ENCODE measurements at regions not wholly inside any gene's neighbourhood (a gene's known extent, or its start where the extent isn't known, plus 50 kb on each side); places are given as distances from the start of the nearest gene placed in this dataset.

DNA sequence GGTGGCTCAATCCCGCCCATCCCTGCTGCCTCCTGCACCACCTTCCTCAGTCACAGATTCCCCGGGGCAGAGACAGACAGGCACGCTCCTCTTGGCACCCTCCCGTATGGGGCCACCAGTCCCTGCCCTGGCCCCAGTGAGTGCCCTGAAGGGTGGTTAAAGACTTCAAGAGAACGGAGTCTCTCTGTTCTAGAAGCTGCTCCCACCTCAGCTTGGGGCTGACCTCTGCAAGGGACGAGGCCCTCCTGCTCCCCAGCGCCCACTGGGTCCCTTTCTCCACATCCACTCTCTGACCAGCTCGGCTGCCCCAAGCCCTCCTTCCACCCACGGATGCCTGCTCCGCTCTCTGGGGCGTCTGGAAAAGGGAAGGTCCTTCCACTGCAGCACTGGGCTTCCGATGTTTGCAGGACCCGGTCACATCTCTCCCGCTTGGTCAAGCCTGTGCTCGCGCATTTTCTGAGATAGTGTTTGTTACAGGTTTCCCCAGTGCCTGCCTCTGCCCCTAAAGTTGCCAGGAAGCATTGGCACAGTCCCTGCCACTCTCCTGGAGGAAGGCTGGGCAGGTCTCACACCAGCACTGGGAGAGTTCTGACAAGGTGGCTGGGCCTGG is 1487.9 kb downstream of the TBC1D22A start:
- no peak for DNase-seq (ENCODE audit: low read depth, low spot score)

DNA sequence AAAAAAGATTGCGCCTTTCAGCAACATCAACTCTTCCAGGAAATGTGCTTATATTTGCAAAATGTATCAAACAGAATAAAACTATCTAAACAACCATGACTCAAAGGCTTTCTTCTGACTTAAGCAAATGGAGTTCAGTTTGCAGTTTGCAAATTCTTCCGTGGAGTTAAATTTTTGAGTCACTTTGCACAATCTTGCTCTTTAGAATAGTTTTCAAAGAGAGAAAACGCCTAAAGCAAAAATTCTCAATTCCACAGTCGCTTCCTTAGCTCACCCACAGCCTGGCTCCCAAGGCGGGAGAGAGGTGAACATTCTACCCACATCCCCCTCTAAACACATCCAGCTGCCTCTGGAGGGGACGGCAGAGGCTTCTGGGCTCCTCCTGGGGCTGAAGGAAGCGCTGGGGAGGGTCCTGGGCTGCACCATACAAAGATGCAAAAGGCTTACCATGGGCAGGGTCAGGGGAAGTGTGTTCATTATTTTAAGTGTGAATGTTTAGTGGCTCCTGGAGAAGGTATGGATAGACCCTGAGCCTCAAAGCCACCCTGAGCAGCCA is 1487.3 kb downstream of the TBC1D22A start:
- DNase-seq (ENCODE audit: low read depth, low spot score): no peak

DNA sequence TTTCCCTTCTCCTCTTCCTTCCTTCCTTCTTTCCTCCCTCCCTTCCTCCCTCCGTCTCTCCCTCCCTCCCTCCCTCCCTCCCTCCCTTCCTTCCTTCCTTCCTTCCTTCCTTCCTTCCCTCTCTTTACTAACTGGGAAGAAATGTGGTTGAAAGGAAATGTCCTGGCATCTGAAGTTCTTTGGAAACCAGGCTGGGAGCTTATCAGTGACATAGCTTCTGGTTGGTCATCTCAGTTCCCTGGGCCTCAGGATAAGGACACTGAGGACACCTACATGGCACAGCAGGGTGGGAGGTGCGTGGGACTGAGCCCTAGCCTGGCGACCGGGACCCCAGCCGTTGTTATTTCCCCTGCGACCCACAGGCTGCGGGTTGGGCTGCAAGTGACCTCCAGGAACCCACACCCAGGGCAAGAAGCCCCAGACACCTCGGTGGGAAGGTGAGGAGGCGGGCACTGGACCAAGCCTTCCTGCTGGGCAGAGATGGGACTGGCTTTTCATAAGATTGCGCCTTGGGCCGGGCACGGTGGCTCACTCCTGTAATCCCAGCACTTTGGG is 1486.5 kb downstream of the TBC1D22A start:
- no peak for DNase-seq (ENCODE audit: low read depth, low spot score)

DNA sequence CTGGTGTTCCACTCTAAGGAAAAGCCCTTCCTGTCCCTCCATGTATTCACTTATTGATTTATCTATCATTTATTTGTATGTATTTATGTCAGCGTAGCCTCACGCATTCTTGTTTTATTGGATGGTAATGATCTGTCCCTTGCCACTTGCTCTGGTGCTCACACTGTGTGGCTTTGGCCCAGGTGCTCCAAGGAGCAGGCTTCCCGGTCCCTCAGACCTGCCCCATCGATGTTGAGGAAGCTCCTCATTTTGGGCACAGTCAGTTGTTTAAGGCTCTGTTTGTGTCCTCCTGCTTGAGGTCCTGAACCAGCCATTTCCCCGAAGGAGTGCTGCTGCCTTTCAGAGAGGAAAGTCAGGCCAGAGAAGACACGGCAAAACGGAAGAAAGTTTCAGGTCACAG is 1485.4 kb downstream of the TBC1D22A start:
- no peak for DNase-seq (ENCODE audit: low read depth, low spot score)

DNA sequence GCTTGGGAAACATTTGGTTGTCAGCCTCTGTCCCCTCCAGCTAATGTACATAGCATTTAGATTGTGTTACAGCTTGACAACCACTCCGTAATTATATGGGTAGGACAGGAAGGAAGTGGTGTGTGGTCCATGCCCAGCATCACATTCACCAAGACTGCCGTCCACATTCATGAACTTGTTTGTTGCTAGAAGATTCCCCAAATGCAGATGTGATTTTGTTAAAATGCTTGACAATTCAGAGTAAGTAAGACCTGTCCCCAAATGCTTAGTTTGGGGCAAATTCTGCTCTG is 1482.7 kb downstream of the TBC1D22A start:
- no peak for DNase-seq (ENCODE audit: low read depth, low spot score)

DNA sequence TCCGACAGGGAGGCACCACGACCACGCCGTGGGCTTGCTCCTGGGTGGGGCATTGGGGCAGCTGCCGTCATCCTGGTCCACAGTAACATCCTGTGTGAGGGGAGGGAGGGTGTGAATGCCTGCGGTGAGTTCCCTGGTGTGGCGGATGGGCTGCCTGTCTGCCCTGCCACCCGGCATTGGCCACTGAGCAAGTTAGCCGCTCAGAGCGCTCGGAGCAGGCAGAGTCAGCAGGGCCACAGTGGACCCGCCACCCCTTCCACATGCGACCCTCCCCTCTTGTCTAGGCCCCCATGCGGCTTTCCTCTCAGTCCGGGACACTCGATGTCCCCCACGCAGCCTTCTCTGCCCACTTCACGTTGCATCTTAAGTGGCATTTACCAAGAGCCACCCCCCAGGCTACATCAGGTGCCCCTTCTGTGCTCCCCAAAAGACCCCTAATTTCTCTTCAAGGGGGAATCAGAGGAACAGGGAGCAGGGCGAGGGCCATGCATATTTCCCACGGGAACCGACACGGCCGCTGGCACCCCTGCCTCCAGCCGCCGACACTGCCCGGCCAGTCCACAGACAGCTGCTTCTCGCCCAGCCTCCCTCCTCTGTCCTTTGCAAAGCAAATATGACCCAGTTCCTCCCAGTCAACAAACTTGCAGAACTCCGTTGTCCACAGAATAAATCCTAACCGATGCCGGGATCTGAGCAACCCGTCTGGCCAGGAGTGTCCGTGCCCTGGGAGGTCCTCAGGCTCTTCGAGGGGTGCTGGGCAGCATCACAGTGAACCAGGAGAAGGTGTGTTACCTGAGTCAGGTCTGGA is 1482.1 kb downstream of the TBC1D22A start:
- DNase-seq (ENCODE audit: low read depth, low spot score): no peak

DNA sequence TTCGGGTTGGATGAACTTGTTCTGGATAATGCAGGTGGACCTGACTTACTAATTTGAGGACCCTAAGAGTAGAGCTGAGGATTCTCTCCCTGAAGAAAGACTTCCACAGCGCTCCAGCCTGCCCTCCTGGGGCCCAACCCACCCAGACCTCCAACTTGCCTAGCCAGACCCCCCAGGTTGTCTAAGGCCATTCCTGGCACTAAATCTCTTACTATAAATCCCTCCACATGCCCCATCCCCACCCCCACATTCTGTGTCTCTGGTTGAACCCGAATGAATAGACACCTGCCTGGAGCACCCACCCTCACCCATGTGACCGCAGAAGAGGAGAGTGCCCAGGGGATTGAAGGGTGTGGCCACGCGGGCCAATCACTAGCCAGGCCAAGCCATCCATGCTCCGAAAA is 1480.0 kb downstream of the TBC1D22A start:
- DNase-seq (ENCODE audit: low read depth, low spot score): no peak

DNA sequence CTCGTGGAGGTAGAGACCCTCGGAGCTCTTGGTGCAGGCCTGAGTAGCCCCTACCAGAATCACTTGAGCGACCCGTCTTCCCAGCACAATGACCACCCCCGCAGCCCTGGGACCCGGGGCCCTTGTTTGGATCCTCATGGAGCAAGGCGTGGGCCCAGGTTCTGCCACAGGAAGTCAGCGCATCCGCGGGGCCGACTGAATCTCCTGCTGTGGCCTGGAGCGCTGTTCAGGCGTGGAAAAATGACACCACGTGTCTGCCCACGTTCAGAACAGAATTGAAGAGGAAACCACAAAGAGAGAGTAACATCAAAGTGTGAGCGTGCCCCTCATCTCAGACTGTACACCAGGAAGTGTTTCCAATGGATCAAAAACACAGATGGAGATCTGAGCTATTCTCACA is 1479.2 kb downstream of the TBC1D22A start:
- no peak for DNase-seq (ENCODE audit: low read depth, low spot score)

DNA sequence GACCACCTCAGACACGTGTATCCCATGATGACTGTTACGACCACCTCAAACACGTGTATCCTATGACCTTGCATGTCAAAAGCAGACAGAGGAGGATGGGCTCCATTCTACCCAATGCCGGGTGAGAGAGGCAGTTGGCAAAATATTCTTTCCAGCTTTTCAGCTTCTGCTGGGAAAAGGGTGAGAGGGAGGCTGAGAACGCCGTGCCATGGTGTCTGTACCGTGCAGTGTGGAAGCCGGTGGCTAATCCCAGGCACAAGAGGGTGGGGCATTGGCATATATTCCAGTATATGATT is 1478.4 kb downstream of the TBC1D22A start:
- no peak for DNase-seq (ENCODE audit: low read depth, low spot score)

DNA sequence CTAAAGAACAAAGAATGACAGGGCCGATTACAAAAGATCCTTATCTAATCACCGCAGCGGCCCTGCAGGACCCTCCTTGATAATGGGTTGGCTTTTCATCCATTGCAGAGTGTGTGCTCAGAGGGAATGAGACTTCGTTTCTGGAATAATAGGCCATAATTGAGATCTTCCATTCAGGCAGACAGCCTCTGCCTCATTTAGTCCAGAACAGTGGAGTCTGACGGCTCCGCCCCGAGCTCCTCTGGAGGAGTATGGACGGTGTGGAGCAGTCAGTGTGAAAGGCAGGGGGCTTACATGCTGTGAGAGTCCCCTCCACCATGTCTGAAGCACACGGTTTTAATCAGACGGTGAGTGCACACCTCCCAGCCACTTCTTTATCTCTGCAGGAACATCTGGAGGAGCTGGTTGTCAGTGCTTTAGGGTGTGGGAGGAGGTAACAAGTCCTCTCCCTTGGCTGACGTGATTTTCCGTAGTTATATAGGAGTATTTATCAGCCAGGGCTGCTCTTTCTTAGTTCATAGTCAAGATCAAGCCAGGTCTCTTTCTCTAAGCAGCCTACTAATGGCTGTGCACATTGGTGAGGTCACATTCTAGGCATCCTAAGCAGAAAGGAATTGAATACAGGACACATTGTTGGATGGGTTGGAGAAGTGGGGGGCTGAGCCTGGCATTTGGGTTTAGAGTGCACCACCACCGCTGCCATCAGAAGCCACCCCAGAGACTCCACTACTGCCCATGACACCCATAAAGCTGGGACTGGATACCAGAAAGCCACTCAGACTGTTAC is 1477.9 kb downstream of the TBC1D22A start:
- no peak for DNase-seq (ENCODE audit: low read depth, low spot score)

DNA sequence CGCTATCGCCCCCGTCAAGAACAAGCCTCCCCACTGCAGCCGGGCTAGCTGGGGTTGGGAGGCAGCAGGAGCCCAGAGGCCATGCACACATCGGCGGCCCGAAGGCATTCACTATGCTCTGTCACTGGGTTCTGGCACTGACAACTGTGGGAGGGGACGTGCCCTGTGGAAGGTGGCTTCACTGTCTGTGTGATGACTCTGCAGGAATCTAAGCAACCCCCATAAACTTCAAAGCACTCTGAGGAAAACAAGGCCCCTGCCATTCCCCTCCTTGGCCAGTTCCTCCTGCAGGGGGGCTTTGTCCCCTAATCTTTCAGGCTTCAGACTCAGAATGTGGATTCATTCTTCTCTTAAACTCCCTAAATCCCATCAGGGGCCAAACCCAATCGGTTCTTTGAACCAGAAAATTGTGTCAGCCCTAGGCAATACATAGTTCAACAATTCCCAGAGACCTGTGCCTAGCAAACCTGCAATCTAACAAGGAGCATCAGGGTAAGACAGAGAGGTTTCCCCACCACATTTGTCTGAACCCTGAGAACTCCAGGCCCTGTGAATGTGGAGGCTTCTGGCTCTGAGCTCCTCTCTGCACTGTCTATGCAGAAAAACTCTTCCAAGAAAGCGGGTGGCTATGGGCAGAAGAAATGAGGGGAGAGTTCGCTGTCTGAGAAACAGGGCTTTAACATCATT is 1477.2 kb downstream of the TBC1D22A start:
- no peak for DNase-seq (ENCODE audit: low read depth, low spot score)

DNA sequence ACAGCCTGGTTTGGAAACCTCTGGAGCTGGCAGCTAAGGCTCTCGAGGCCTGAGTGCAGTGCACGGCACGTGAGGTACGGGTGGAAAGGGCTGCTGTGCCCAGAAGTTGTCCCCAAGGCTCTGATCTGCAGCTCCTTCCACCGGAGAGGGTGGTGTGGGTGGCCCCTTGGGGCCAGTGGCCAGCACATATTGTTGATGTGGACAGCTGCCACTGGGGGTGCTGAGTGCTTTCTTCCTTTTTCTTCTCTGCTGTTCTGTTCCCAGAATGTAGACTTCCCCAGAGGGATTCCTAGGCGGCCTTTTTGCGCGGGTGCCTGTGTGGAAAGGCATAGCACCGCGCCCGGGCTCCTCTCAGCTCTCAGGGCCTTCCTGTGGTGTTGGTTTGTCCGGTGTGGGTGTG is 1476.5 kb downstream of the TBC1D22A start:
- DNase-seq (ENCODE audit: low read depth, low spot score): no peak

DNA sequence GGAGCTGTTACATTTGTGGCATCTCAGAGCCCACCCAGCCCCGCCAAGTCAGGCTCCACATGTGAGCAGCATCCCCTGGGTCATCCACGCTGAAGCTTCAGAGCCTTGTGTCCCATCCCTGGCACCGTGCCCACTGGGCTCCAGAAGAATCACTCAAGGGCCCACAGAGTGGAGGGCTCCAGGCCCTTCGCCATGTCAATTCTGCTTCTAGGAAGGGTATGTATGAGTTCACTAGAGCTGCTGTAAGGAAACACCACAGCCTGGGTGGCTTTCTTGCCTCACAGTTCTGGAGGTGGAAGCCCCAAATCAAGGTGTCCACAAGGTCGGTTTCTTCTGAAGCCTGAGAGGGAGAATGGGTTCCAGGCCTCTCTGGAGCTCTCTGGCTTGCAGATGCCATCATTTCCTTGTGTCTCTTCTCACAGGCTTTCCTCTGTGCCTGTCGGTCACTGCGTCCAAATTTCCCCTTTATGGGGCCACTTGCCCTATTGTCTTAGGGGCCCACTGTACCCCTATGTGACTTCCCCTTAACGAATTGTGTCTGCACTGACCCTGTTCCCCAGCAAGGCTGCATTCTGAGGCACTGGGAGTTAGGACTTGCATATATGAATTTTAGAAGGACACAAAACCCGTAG is 1476.0 kb downstream of the TBC1D22A start:
- DNase-seq (ENCODE audit: low read depth, low spot score): no peak

DNA sequence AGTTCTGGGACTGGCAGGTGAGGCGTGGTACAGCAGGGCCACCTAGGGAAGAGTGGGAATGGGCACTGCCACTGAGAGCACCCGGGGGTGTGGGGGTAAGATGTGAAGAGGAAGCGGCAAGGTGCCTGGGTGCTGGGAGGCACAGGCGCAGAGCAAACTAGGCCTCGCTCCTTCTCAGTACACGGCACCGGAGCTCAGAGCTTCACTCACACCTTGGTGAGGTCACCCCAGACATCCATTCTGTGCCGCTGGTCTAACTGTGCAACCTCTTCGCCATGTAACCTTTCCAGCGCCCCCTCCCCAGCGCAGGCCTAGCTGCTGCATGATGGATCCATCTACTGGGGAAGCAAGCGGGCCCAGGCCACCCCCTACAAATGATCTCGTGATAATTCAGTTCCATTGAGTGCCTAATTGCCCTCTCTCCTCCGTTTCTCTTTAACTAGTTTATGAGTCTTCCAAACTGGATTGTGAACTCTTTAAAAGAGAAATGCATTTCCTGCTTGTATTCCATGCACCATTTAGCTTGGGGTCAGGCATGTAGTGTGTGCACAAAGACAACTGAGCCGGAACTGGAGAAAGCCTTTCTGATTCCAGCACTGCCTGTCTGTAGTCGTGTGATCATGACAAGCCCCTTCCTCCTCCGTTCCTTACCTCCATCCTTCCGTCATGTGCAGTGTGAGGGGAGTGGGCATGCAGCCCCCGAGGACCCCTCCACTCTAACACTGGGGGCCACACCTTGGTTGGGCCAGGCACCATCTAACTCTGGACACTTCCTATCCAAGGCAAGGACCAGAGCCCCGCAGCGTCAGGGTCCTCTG is 1475.2 kb downstream of the TBC1D22A start:
- DNase-seq (ENCODE audit: low read depth, low spot score): no peak

DNA sequence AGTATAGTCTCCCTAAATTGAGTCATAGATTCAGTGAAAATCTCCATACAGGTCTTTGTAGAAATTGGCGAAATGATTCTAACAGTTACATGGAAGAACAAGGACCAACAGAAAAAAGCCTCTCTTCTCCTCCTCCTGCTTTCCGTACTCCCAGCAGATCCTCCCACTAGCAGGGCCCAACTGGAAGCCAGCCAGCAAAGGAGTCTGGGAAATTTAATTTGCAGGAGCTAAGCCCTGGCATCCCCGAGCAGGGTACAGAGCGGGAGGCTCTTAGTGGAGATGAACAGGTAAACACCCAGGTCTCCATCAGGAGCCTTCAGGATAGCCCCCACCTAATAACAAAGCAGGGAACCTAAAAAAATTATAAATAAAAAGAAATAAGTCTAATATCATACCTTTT is 1473.8 kb downstream of the TBC1D22A start:
- DNase-seq (ENCODE audit: low read depth, low spot score): no peak

DNA sequence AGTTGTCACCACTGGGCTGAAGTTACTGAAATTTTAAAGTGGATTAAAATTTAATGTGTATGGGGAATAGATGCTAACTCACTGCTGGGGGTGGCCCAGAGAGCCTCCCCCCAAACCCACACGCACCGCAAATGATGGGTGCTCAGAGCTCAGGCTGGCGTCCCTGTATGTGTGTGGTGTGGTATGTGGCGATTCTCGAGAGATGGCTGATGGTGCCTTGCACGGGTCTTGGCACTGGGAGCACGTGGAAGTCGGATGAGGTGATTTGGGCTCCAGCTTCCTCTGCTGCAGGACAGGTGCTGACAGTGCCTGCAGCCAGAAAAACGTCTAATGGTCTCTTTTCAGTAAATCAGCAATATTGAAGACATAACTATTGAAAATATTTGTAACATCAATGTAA is 1473.3 kb downstream of the TBC1D22A start:
- no peak for DNase-seq (ENCODE audit: low read depth, low spot score)

DNA sequence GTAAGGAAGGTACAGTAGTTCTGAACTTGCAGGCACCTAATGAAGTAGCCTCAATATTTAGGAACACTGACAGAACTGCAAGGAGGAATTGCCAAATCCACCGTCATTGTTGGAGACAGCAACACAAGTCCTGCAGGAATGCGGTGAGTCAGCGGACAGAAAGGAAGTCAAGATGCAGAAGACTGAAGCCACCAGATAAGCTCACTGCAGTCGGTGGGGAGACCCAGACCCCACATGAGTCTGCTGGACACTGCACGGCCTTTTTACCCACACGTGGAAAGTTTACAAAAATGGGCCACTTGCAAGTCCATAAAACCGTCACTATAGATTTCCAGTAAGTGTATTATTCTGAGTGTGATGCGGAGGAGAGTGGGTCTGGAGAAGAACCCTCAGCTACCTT is 1471.6 kb downstream of the TBC1D22A start:
- DNase-seq (ENCODE audit: low read depth, low spot score): no peak

DNA sequence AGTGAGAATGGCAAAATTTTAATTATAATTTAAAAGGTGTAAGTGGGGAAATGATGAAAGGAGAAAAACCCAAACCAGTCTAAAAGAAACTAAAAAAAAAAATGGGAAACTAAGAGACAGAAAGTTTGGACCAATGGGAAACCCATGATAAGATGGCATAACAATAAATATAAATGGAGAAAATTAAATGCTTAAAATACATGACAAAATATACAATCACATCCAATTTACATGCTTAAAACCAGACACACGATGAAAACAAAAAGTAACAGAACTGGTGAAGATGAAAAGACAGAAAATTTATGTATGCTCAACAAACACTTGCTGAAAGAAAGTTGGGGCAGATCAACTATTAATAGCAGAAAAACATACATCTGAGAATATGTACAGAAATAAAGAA is 1471.1 kb downstream of the TBC1D22A start:
- no peak for DNase-seq (ENCODE audit: low read depth, low spot score)

DNA sequence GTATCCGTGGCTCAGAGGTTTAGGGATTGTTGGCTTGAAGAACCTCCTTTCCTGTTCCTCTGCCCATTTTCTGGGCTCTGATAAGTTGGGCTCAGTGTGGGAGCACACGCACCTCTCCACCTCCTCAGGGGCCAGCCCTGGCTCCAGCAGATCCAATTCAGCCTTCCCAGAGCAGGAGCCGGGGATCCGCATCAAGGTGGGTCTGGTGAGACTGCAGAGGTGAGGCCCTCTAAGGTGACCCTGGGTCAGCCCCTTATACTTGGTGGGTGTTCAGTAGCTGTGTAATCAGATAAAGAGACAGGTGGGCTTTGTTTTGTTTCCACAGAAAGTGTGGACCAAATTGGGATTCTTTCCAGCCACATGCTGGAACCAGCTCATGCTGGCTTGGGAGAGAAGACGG is 1466.0 kb downstream of the TBC1D22A start:
- DNase-seq (ENCODE audit: low read depth, low spot score): no peak

DNA sequence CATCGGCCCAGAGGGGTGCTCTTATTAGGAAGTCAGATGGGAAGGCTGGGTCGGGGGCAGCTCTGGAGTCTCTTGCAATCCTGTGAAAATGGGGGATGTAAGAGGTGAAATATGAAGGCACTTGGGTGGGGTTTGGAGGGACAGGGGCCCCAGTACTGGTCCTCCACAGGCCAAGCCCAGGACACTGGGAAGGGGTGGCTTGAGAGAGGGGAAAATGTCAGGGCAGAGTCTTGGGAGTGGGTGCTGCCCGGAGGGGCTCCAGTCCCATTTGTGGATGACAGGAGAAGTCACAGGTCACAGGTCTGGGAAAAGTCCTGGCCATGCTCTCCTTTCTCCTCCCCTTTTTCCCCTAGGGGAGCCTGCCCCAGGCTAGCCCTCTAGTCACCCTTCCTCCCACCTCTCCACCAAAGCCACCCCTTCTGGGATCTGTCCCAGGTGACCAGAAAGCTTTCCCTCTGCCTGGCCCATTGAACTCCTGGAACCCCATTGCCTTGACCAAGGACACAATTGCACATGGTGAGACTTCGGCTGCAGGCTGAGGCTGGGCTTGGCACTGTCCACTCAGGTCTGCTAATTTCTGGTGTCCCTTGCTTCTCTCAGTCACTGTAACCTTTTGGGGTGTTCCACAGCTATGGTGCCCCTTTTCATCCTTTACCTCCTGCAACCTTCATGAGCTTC is 1465.0 kb downstream of the TBC1D22A start:
- no peak for DNase-seq (ENCODE audit: low read depth, low spot score)
